ENCODE measurements at regions not wholly inside any gene's neighbourhood (a gene's known extent, or its start where the extent isn't known, plus 50 kb on each side); places are given as distances from the start of the nearest gene placed in this dataset.

DNA sequence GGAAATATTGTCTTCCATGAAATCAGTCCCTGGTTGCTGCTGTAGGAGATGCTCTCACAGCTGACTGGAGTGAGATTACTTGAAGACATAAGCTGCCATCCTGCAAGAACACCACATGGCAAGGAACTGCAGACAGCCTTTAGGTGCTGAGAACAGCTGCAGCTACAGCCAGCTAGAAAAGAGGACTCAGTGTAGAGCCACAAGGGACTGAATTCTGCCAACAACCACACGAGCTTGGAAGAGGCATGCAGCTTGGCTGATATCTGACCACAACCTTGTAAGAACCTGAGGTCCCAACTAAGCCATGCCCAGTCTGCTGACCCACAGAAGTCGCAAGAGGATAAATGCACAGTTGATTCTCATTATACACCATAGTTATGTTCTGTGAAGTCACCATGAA lies 181.8 kb upstream of the ARL4C start (continued):
- no peak for TF ChIP-seq GABPA (IDR thresholded peaks at IDR 0.05; ENCODE audit: borderline replicate concordance, insufficient read depth, low read length)
- no peak for TF ChIP-seq HDAC6 (IDR thresholded peaks at IDR 0.05; ENCODE audit: low read depth, low read length)
